Esophagus muscularis mucosa (tissue), 3 donors: ENCODE measurements at regions not wholly inside any gene's neighbourhood (a gene's known extent, or its start where the extent isn't known, plus 50 kb on each side); places are given as distances from the start of the nearest gene placed in this dataset.

ENCODE experiments used
- POLR2A ChIP-seq: fragments of 450-650 bp; IDR thresholded peaks from one replicate; pipeline ENCODE4 v1.6.1; 2017; ENCODE audit warnings: antibody characterized with exemption, moderate library complexity, mild to moderate bottlenecking, low read depth
- POLR2AphosphoS5 ChIP-seq, 2 donors: sonication (generic); formaldehyde crosslinking; IDR thresholded peaks; one replicate each; pipeline ENCODE4 v1.6.1; 2017; ENCODE audit warnings: antibody characterized with exemption in 2 of 2
- TF ChIP-seq, protein P1 (sequence below), 3 experiments: fragments of 200-600 bp in 2 of 3; fragments of 450-650 bp in 1 of 3; sonication (generic) in 2 of 3; IDR thresholded peaks; one replicate each; pipeline ENCODE4 v1.5.1; 2017 to 2019; ENCODE audit warnings: antibody characterized with exemption in 3 of 3, mild to moderate bottlenecking in 2 of 3, moderate library complexity in 1 of 3

DNA sequence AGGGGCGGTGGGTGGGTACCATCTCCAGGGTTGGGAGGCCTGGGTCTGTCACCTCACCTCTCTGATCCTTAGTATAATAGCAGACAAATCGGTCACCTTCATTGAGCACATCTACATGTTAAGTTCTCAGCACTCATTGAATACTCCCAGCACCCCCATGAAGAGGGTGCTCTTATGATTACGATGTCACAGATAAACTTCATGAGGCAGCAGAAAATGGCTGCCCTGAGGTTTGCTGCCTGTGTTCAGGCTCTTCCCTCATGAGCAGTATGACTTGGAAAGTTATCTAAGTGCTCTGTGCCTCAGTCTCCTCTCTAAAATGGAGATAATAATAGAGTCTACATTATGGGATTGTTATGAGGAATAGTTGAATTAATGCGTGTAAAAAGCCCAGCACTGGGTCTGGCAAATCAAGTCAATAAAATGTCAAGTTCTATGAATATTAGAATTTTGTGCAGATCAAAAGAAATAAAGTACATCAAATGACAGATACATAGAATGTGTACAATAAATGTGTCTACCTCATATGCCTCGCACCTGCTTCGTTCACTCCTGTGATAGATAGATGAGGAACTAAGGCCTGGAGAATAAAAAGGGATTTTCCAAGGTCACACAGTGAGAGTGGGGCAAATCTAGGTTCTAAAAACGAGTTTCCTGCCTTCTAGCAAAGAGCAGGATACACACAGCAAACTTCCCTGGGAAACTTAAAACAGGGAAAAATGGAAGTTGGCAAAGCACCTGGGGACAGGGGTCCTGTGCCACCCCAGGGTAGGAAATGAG, 142.2 kb upstream of the MRPS22 start:
- TF ChIP-seq POLR2A (no peak), POLR2AphosphoS5 (IDR thresholded peaks at IDR 0.05) (no peak)
- TF ChIP-seq, protein P1, sequence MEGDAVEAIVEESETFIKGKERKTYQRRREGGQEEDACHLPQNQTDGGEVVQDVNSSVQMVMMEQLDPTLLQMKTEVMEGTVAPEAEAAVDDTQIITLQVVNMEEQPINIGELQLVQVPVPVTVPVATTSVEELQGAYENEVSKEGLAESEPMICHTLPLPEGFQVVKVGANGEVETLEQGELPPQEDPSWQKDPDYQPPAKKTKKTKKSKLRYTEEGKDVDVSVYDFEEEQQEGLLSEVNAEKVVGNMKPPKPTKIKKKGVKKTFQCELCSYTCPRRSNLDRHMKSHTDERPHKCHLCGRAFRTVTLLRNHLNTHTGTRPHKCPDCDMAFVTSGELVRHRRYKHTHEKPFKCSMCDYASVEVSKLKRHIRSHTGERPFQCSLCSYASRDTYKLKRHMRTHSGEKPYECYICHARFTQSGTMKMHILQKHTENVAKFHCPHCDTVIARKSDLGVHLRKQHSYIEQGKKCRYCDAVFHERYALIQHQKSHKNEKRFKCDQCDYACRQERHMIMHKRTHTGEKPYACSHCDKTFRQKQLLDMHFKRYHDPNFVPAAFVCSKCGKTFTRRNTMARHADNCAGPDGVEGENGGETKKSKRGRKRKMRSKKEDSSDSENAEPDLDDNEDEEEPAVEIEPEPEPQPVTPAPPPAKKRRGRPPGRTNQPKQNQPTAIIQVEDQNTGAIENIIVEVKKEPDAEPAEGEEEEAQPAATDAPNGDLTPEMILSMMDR (IDR thresholded peaks at IDR 0.05) = no peak
